ENCODE measurements at regions not wholly inside any gene's neighbourhood (a gene's known extent, or its start where the extent isn't known, plus 50 kb on each side); places are given as distances from the start of the nearest gene placed in this dataset.

DNA sequence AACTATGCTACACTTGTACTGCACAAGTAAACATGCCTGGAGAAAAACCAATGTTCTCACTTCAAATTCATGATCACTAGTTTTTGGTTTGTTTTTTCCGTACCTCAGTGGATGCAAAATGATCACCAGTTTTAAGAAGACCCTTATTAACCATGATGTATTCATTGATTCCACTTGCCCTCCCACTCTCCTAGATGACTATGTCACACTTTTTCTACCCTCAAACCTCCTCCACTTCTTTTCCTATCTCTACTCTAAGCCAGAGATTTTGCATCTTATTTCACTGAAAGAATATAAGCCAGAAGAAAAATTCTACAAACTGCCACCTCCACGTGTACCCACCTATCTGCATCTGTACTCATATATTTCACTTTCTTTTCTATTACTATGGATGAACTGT lies 186.2 kb upstream of the NAMPT start:
- H3K9me2 ChIP-seq (replicated peaks; ENCODE audit: insufficient read depth, low read length), result no peaks in the 10 kb centered on the region
- H3K4me2 ChIP-seq (ENCODE audit: low read depth, low read length, poor library complexity, severe bottlenecking), result no peak overlapping the region
- no peaks in the 10 kb centered on the region for H3K4me1 ChIP-seq (ENCODE audit: low read length)
- no peaks in the 10 kb centered on the region for H4K20me1 ChIP-seq (ENCODE audit: insufficient read depth, low read depth, low read length)
- no peak overlapping the region for H3K4me3 ChIP-seq (ENCODE audit: low read length)
- H3K9ac ChIP-seq (ENCODE audit: low read length), result no peak overlapping the region
- no peaks in the 10 kb centered on the region for H3K79me2 ChIP-seq (ENCODE audit: low read length)
- no peak overlapping the region for H2AFZ ChIP-seq (ENCODE audit: low read length)
- H3K9me3 ChIP-seq (ENCODE audit: low read length), result no peaks in the 10 kb centered on the region
- no peak overlapping the region for H3K27ac ChIP-seq (ENCODE audit: low read length)
- DNase-seq, result no peak
- no peaks in the 10 kb centered on the region for H3K36me3 ChIP-seq (ENCODE audit: insufficient read depth, low read length)
- H3K27me3 ChIP-seq (ENCODE audit: low read length), result 0 out of 2 replicates have a peak, but pooled peaks cover 3% of the 10 kb centered on the region

DNA sequence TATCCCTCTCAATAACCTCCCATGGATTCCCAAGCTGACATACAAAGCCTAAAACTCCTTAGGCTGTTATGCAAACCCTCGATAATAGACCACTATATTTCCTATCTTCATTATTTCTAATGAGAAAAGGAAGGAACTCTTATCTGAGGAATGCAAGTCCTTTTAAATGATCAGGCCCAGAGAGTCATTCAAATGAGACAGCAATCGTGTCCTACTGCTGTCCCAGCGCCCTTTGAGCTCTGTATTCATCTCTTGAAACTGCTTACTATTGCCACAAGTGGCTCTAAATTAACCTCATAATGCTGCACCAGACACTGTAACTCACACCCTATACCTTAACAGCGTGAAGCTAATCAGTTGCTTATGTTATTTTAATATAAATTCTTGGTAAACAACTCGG lies 182.1 kb upstream of the NAMPT start:
- H4K20me1 ChIP-seq (ENCODE audit: insufficient read depth, low read depth, low read length), result no peaks in the 10 kb centered on the region
- no peaks in the 10 kb centered on the region for H3K9me3 ChIP-seq (ENCODE audit: low read length)
- no peaks in the 10 kb centered on the region for H3K9me2 ChIP-seq (replicated peaks; ENCODE audit: insufficient read depth, low read length)
- DNase-seq, result no peak
- H3K27me3 ChIP-seq (ENCODE audit: low read length), result 0 out of 2 replicates have a peak, but pooled peaks cover 3% of the 10 kb centered on the region
- H3K4me1 ChIP-seq (ENCODE audit: low read length), result no peaks in the 10 kb centered on the region
- H3K27ac ChIP-seq (ENCODE audit: low read length), result no peak overlapping the region
- no peak overlapping the region for H3K9ac ChIP-seq (ENCODE audit: low read length)
- H3K79me2 ChIP-seq (ENCODE audit: low read length), result no peaks in the 10 kb centered on the region
- H3K36me3 ChIP-seq (ENCODE audit: insufficient read depth, low read length), result no peaks in the 10 kb centered on the region
- no peak overlapping the region for H3K4me3 ChIP-seq (ENCODE audit: low read length)
- no peak overlapping the region for H2AFZ ChIP-seq (ENCODE audit: low read length)
- no peak overlapping the region for H3K4me2 ChIP-seq (ENCODE audit: low read depth, low read length, poor library complexity, severe bottlenecking)

DNA sequence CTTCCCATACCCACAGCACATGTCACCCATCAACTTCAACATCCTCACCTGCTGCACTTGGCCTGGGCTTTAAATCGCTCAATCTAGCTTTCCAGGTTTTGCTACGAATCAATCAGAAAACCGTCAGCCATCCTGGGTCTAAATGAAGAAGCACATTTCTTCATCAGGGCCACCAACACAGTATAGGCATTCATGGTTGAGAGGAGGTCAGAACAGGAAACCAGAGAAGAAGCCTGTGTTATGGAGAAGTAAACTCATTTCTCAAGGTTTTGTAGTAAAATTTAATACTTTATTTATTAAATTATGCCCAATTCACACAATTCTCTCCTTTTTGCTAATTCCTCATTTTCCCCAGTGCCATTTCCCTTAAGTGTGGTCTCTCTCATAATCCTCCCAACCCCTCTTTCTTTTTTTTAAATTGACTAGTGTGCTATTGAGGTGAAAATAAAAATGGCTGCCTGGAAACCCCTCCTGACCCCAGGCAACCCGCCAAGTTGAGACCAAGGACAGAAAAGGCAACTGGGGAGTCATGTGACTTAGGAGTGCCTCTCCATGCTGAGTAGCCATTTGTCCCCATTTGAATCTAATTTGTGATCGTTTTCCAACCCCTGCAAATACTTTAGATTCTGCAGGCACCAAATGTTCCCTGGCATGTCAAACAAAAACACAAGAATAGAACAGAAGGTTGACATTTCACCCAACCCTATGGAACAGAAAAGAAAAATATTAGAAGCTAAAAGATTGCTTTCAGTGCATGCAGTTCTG lies 181.1 kb upstream of the NAMPT start:
- no peaks in the 10 kb centered on the region for H3K4me1 ChIP-seq (ENCODE audit: low read length)
- H4K20me1 ChIP-seq (ENCODE audit: insufficient read depth, low read depth, low read length), result no peaks in the 10 kb centered on the region
- no peak for DNase-seq
- H3K36me3 ChIP-seq (ENCODE audit: insufficient read depth, low read length), result no peaks in the 10 kb centered on the region
- no peaks in the 10 kb centered on the region for H3K79me2 ChIP-seq (ENCODE audit: low read length)
- H3K4me3 ChIP-seq (ENCODE audit: low read length), result no peak overlapping the region
- no peaks in the 10 kb centered on the region for H3K9me3 ChIP-seq (ENCODE audit: low read length)
- H3K9me2 ChIP-seq (replicated peaks; ENCODE audit: insufficient read depth, low read length), result no peaks in the 10 kb centered on the region
- H3K27ac ChIP-seq (ENCODE audit: low read length), result no peak overlapping the region
- no peak overlapping the region for H2AFZ ChIP-seq (ENCODE audit: low read length)
- H3K9ac ChIP-seq (ENCODE audit: low read length), result no peak overlapping the region
- H3K27me3 ChIP-seq (ENCODE audit: low read length), result 0 out of 2 replicates have a peak, but pooled peaks cover under 1% of the 10 kb centered on the region
- H3K4me2 ChIP-seq (ENCODE audit: low read depth, low read length, poor library complexity, severe bottlenecking), result no peak overlapping the region

DNA sequence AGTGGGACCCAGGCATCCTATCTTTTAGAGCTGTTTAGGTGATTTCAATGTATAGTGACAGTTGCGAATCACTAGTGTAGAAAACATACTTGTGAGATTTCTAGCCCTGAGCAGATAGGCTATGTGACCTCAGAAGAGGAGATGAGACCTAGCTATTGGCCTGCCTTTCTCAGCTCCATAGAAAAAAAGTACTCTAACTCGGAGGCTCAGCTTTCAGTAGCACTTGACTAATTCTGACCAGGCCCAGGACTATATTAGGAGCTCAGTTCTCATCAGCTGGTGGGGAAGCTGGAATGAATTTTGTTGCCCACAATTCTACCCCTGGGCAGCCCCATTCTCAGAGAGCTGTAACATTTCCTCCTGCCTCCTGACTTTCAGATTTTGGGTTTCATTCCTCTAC lies 179.9 kb upstream of the NAMPT start:
- Histone ChIP-seq H3K4me3 (ENCODE audit: low read length) (no peak overlapping the region), H3K79me2 (ENCODE audit: low read length) (no peaks in the 10 kb centered on the region), H3K27ac (ENCODE audit: low read length) (no peak overlapping the region), H3K9me3 (ENCODE audit: low read length) (no peaks in the 10 kb centered on the region), H3K4me1 (ENCODE audit: low read length) (no peaks in the 10 kb centered on the region), H3K9me2 (replicated peaks; ENCODE audit: insufficient read depth, low read length) (no peaks in the 10 kb centered on the region), H3K27me3 (ENCODE audit: low read length) (no peaks in the 10 kb centered on the region), H2AFZ (ENCODE audit: low read length) (no peak overlapping the region), H3K36me3 (ENCODE audit: insufficient read depth, low read length) (no peaks in the 10 kb centered on the region), H3K9ac (ENCODE audit: low read length) (no peak overlapping the region), H3K4me2 (ENCODE audit: low read depth, low read length, poor library complexity, severe bottlenecking) (no peak overlapping the region), H4K20me1 (ENCODE audit: insufficient read depth, low read depth, low read length) (no peaks in the 10 kb centered on the region)
- no peak for DNase-seq

DNA sequence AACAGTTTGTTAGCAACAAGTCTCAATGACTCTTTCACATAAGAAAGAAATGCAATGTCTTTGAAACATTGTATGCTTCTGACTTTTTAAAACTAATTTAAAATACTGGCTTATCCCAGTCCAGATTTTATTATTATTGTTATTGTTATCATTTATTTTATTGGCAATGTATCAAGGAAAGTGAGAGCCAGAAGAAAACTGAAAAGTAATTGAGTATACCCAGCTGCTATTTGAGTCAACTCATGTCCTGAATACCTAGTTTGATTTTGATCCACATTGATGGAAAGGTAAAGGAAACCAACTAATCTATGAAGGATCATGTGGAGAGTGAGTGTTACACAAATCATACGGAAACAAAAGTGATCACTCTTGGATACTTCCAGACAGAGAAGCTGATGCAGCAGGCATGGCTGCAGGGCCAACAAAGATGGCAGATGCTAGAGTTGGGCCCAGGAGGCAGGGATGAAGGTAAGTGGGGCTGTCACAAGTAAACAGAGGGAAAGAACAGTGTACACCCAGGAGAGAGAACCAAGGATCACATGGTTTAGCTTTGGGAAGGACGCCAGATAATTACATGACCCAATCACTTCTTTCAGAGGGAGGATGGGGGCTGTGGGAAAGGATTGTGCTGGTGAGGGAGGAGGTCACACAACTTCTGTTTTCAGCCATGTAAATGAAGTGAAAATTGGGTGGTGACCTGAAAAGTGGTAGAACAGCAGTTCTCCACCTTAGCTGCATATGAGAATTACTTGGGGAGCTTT lies 179.2 kb upstream of the NAMPT start:
- no peaks in the 10 kb centered on the region for H3K9me3 ChIP-seq (ENCODE audit: low read length)
- H3K4me3 ChIP-seq (ENCODE audit: low read length), result no peak overlapping the region
- no peak overlapping the region for H3K9ac ChIP-seq (ENCODE audit: low read length)
- H3K27ac ChIP-seq (ENCODE audit: low read length), result no peak overlapping the region
- no peaks in the 10 kb centered on the region for H3K36me3 ChIP-seq (ENCODE audit: insufficient read depth, low read length)
- no peak for DNase-seq
- no peak overlapping the region for H3K4me2 ChIP-seq (ENCODE audit: low read depth, low read length, poor library complexity, severe bottlenecking)
- H3K27me3 ChIP-seq (ENCODE audit: low read length), result no peaks in the 10 kb centered on the region
- no peaks in the 10 kb centered on the region for H4K20me1 ChIP-seq (ENCODE audit: insufficient read depth, low read depth, low read length)
- H2AFZ ChIP-seq (ENCODE audit: low read length), result no peak overlapping the region
- no peaks in the 10 kb centered on the region for H3K9me2 ChIP-seq (replicated peaks; ENCODE audit: insufficient read depth, low read length)
- H3K4me1 ChIP-seq (ENCODE audit: low read length), result no peaks in the 10 kb centered on the region
- H3K79me2 ChIP-seq (ENCODE audit: low read length), result no peaks in the 10 kb centered on the region

DNA sequence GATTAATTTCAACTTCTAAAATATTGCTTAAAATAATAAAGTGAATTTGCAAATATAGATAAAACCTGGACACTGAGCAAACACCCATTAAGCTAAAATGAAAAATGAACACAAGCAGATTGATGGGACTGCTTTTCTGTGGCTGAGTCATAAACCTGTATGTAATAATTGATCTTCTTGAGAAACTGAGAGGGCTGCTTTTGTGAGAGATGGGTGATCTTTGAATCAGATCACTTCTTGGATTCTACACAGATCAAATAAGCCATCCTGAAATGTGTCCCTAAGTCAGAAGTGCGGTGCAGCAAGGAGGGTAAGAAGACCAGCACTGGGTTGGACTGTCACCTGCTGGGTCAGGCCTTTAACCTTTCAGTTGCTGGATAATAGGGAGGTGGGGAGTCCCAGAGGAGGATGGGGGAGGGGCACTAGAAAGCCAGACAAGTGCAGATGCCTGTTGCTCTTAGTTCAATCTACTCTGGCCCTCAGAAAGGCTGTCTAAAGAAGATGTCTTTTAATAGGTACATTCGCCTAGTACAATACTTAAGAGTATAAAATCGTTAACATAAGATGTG lies 178.2 kb upstream of the NAMPT start:
- Histone ChIP-seq H3K4me3 (ENCODE audit: low read length) (no peak overlapping the region), H4K20me1 (ENCODE audit: insufficient read depth, low read depth, low read length) (no peaks in the 10 kb centered on the region), H3K27me3 (ENCODE audit: low read length) (no peaks in the 10 kb centered on the region), H3K79me2 (ENCODE audit: low read length) (no peaks in the 10 kb centered on the region), H2AFZ (ENCODE audit: low read length) (no peak overlapping the region), H3K27ac (ENCODE audit: low read length) (no peak overlapping the region), H3K4me1 (ENCODE audit: low read length) (no peaks in the 10 kb centered on the region), H3K36me3 (ENCODE audit: insufficient read depth, low read length) (no peaks in the 10 kb centered on the region), H3K9me2 (replicated peaks; ENCODE audit: insufficient read depth, low read length) (no peaks in the 10 kb centered on the region), H3K9me3 (ENCODE audit: low read length) (no peaks in the 10 kb centered on the region), H3K9ac (ENCODE audit: low read length) (no peak overlapping the region), H3K4me2 (ENCODE audit: low read depth, low read length, poor library complexity, severe bottlenecking) (no peak overlapping the region)
- DNase-seq, result no peak

DNA sequence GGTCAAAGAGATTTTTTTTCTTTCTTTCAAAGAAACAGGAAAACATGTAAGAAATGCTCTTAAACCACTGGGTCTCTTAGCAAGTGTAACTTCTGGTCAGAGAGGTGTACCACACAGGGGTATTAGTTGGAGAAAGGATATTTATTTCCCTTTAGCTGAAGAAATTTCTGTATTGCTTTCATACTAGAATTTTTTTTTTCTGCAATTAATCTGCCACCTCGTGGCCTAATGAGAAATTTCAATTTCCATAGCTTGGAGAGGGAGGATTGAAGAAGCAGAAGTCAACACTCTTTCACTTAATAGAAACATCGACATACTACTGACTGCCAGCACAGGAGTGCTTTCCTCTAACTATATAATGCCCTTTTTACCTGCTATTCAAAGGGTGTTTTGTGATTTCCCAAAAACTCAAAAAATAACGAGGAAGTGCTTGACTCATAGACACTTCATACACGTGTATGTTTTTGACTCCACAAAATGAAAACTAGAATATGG lies 177.6 kb upstream of the NAMPT start:
- Histone ChIP-seq H3K79me2 (ENCODE audit: low read length) (no peaks in the 10 kb centered on the region), H2AFZ (ENCODE audit: low read length) (no peak overlapping the region), H3K9me2 (replicated peaks; ENCODE audit: insufficient read depth, low read length) (no peaks in the 10 kb centered on the region), H4K20me1 (ENCODE audit: insufficient read depth, low read depth, low read length) (no peaks in the 10 kb centered on the region), H3K9ac (ENCODE audit: low read length) (no peak overlapping the region), H3K36me3 (ENCODE audit: insufficient read depth, low read length) (no peaks in the 10 kb centered on the region), H3K27ac (ENCODE audit: low read length) (no peak overlapping the region), H3K4me2 (ENCODE audit: low read depth, low read length, poor library complexity, severe bottlenecking) (no peak overlapping the region), H3K27me3 (ENCODE audit: low read length) (no peaks in the 10 kb centered on the region), H3K4me1 (ENCODE audit: low read length) (no peaks in the 10 kb centered on the region), H3K4me3 (ENCODE audit: low read length) (no peak overlapping the region), H3K9me3 (ENCODE audit: low read length) (no peaks in the 10 kb centered on the region)
- peak; percentile 76 for DNase-seq

DNA sequence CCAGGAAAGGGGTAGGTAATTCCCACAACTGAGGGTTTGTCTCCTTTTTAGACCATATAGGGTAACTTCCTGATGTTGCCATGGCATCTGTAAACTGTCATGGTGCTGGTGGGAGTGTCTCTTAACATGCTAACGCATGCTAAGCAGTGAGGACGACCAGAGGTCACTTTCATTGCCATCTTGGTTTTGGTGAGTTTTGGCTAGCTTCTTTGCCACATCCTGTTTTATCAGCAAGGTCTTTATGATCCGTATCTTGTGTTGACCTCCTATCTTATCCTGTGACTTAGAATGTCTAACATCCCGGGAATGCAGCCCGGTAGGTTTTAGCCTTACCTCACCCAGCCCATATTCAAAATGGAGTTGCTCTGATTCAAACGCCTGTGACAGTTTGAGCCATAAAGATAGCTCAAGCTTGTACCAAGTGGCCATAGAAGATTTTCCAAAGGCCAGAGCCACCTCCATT lies 176.0 kb upstream of the NAMPT start:
- H3K27me3 ChIP-seq (ENCODE audit: low read length), result no peaks in the 10 kb centered on the region
- H4K20me1 ChIP-seq (ENCODE audit: insufficient read depth, low read depth, low read length), result no peaks in the 10 kb centered on the region
- no peak for DNase-seq
- no peak overlapping the region for H3K27ac ChIP-seq (ENCODE audit: low read length)
- no peak overlapping the region for H3K4me2 ChIP-seq (ENCODE audit: low read depth, low read length, poor library complexity, severe bottlenecking)
- H2AFZ ChIP-seq (ENCODE audit: low read length), result no peak overlapping the region
- no peaks in the 10 kb centered on the region for H3K9me2 ChIP-seq (replicated peaks; ENCODE audit: insufficient read depth, low read length)
- H3K4me1 ChIP-seq (ENCODE audit: low read length), result no peaks in the 10 kb centered on the region
- no peaks in the 10 kb centered on the region for H3K9me3 ChIP-seq (ENCODE audit: low read length)
- no peaks in the 10 kb centered on the region for H3K36me3 ChIP-seq (ENCODE audit: insufficient read depth, low read length)
- no peak overlapping the region for H3K9ac ChIP-seq (ENCODE audit: low read length)
- no peaks in the 10 kb centered on the region for H3K79me2 ChIP-seq (ENCODE audit: low read length)
- H3K4me3 ChIP-seq (ENCODE audit: low read length), result no peak overlapping the region

Data from Karpas-422 (cell line).